ENCODE measurements at regions not wholly inside any gene's neighbourhood (a gene's known extent, or its start where the extent isn't known, plus 50 kb on each side); places are given as distances from the start of the nearest gene placed in this dataset.
"Not testable (repeated sequence)": the region's sequence is repeated elsewhere in the genome, so short reads cannot be mapped to it uniquely, and the experiment has no call there.

DNA sequence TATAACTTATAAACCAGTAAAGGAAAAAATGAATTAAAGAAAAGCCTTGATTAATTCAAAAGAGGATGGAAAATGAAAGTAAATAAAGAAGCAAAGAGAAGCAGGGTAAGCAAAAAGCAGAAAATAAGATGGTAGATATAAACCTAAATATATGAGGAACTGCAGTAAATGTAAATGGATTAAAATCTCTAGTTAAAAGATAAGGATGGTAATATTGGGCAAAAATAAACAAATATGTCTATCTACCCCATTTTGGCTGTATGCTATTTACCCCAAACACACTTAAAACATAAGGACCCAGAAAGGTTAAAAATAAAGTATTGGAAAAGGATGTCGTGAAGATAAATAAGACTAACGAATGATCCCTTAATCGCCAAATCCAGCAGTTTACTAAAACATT, 161.9 kb downstream of the FOXD2 start:
- H2BK5ac ChIP-seq (ENCODE audit: low read depth, low read length): no peak overlapping the region
- H3K27ac ChIP-seq (ENCODE audit: low read depth, low read length): no peak overlapping the region
- H3K36me3 ChIP-seq (ENCODE audit: control insufficient read depth in 2 of 4, insufficient read depth in 4 of 4, low read length in 3 of 4): no peaks in the 10 kb centered on the region
- no peak overlapping the region for H4K91ac ChIP-seq (replicated peaks; ENCODE audit: insufficient read length, low read length)
- no peak overlapping the region for H3K56ac ChIP-seq (replicated peaks; ENCODE audit: insufficient read length, low read depth, low read length)
- TF ChIP-seq RNF2 (IDR thresholded peaks at IDR 0.05; ENCODE audit: borderline replicate concordance, low read depth, low read length, missing control alignments, poor library complexity, severe bottlenecking): no peak
- POLR2A ChIA-PET (ENCODE audit: partially characterized antibody): no interaction called here
- H3K4me2 ChIP-seq (ENCODE audit: insufficient read depth in 1 of 2, low read depth in 2 of 2, low read length in 2 of 2): no peak overlapping the region
- peaks cover 11 to 16% of the 10 kb centered on the region in 2 experiments for H3K9me3 ChIP-seq (ENCODE audit: insufficient read depth in 2 of 2, low read depth in 1 of 2, low read length in 1 of 2)
- FAIRE-seq (no peak), DNase-seq (ENCODE audit: low read depth in 1 of 2, low spot score in 2 of 2) (no peak)
- no peak overlapping the region for H3K9ac ChIP-seq (replicated peaks in 1 of 4; ENCODE audit: extremely low read depth in 1 of 4, low read depth in 3 of 4, low read length in 3 of 4)
- no peak overlapping the region for H2BK20ac ChIP-seq (ENCODE audit: low read length)
- peaks cover 0 to 2% (median 0%) of the 10 kb centered on the region in 4 experiments; a peak in 1 of 7 replicates for H3K27me3 ChIP-seq (replicated peaks in 1 of 4; ENCODE audit: control insufficient read depth in 3 of 4, extremely low read depth in 1 of 4, insufficient read depth in 3 of 4, low read length in 3 of 4)
- H2AFZ ChIP-seq (ENCODE audit: low read length): no peak overlapping the region
- H4K5ac ChIP-seq (ENCODE audit: insufficient read length, low read depth, low read length): no peak overlapping the region
- no peak overlapping the region for H3K14ac ChIP-seq (ENCODE audit: insufficient read length)
- WGBS, 2 experiments (ENCODE audit: extremely low coverage in 1 of 2, insufficient coverage in 1 of 2, insufficient read length in 1 of 2, insufficient replicate concordance in 2 of 2, low coverage in 1 of 2, low lambda C conversion rate in 2 of 2, missing lambda C conversion rate in 1 of 2): 90% methylated on average over 3 of the region's 3 CpGs; no CpG with 5 or more reads in 1 of the 2 experiments
- H3K18ac ChIP-seq (ENCODE audit: extremely low read depth, low read length): no peak overlapping the region
- H3K23ac ChIP-seq (ENCODE audit: insufficient read length): no peak overlapping the region
- H2AK5ac ChIP-seq (ENCODE audit: low read depth, low read length): no peak overlapping the region
- H3K23me2 ChIP-seq (ENCODE audit: low read depth, low read length): no peaks in the 10 kb centered on the region
- H2BK15ac ChIP-seq (ENCODE audit: low read length): no peak overlapping the region
- H3K79me2 ChIP-seq (ENCODE audit: control insufficient read depth in 1 of 2, insufficient read depth in 2 of 2, low read length in 2 of 2): no peaks in the 10 kb centered on the region
- no peak overlapping the region for H2BK120ac ChIP-seq (replicated peaks; ENCODE audit: low read depth, low read length)
- no peak overlapping the region for H3K4me3 ChIP-seq (ENCODE audit: extremely low read depth in 1 of 4, insufficient read depth in 2 of 4, low read depth in 3 of 4, low read length in 4 of 4)
- no peaks in the 10 kb centered on the region for H3K79me1 ChIP-seq (ENCODE audit: low read depth, low read length)
- no peaks in the 10 kb centered on the region for H3K4me1 ChIP-seq (replicated peaks in 1 of 4; ENCODE audit: control insufficient read depth in 3 of 4, insufficient read depth in 4 of 4, low read length in 3 of 4)
- H4K20me1 ChIP-seq (replicated peaks in 1 of 2; ENCODE audit: control insufficient read depth in 1 of 2, insufficient read depth in 2 of 2, low read length in 2 of 2): no peaks in the 10 kb centered on the region
- H3K4ac ChIP-seq (replicated peaks; ENCODE audit: insufficient read length, low read depth, low read length): no peak overlapping the region
- H4K8ac ChIP-seq (ENCODE audit: extremely low read depth, insufficient read depth, low read length): no peak overlapping the region
- CTCF ChIA-PET (ENCODE audit: partially characterized antibody): interaction anchor here (2.0 kb wide), 1 partner anchor 70 kb away, joined by 10 read pairs; no protein-coding TSS in a partner anchor
- H2BK12ac ChIP-seq (ENCODE audit: low read depth, low read length): no peak overlapping the region

DNA sequence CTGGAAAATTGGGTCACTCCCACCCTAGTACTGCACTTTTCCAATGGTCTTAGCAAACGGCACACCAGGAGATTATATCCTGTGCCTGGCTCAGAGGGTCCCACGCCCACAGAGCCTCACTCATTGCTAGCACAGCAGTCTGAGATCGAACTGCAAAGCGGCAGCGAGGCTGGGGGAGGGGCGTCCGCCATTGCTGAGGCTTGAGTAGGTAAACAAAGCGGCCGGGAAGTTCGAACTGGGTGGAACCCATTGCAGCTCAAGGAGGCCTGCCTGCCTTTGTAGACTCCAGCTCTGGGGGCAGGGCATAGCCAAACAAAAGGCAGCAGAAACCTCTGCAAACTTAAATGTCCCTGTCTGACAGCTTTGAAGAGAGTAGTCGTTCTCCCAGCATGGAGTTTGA, 164.6 kb downstream of the FOXD2 start:
- H3K9ac ChIP-seq (replicated peaks in 1 of 4; ENCODE audit: extremely low read depth in 1 of 4, low read depth in 3 of 4, low read length in 3 of 4); H2BK5ac ChIP-seq (ENCODE audit: low read depth, low read length); H2BK12ac ChIP-seq (ENCODE audit: low read depth, low read length); H3K79me2 ChIP-seq (ENCODE audit: control insufficient read depth in 1 of 2, insufficient read depth in 2 of 2, low read length in 2 of 2); H3K23me2 ChIP-seq (ENCODE audit: low read depth, low read length); H3K27me3 ChIP-seq (replicated peaks in 1 of 4; ENCODE audit: control insufficient read depth in 3 of 4, extremely low read depth in 1 of 4, insufficient read depth in 3 of 4, low read length in 3 of 4); H2BK15ac ChIP-seq (ENCODE audit: low read length); POLR2A ChIA-PET (ENCODE audit: partially characterized antibody); H4K91ac ChIP-seq (replicated peaks; ENCODE audit: insufficient read length, low read length); H3K36me3 ChIP-seq (ENCODE audit: control insufficient read depth in 2 of 4, insufficient read depth in 4 of 4, low read length in 3 of 4); H2AFZ ChIP-seq (ENCODE audit: low read length); H3K14ac ChIP-seq (ENCODE audit: insufficient read length); H3K23ac ChIP-seq (ENCODE audit: insufficient read length); H3K56ac ChIP-seq (replicated peaks; ENCODE audit: insufficient read length, low read depth, low read length); H3K4me3 ChIP-seq (ENCODE audit: extremely low read depth in 1 of 4, insufficient read depth in 2 of 4, low read depth in 3 of 4, low read length in 4 of 4); FAIRE-seq; H4K5ac ChIP-seq (ENCODE audit: insufficient read length, low read depth, low read length); H3K27ac ChIP-seq (ENCODE audit: low read depth, low read length); H3K4me1 ChIP-seq (replicated peaks in 1 of 4; ENCODE audit: control insufficient read depth in 3 of 4, insufficient read depth in 4 of 4, low read length in 3 of 4); DNase-seq (ENCODE audit: low read depth in 1 of 2, low spot score in 2 of 2); H3K18ac ChIP-seq (ENCODE audit: extremely low read depth, low read length); H3K79me1 ChIP-seq (ENCODE audit: low read depth, low read length); H2BK20ac ChIP-seq (ENCODE audit: low read length); H4K8ac ChIP-seq (ENCODE audit: extremely low read depth, insufficient read depth, low read length); H3K4me2 ChIP-seq (ENCODE audit: insufficient read depth in 1 of 2, low read depth in 2 of 2, low read length in 2 of 2); H2BK120ac ChIP-seq (replicated peaks; ENCODE audit: low read depth, low read length); H3K4ac ChIP-seq (replicated peaks; ENCODE audit: insufficient read length, low read depth, low read length); H2AK5ac ChIP-seq (ENCODE audit: low read depth, low read length); H4K20me1 ChIP-seq (replicated peaks in 1 of 2; ENCODE audit: control insufficient read depth in 1 of 2, insufficient read depth in 2 of 2, low read length in 2 of 2): not testable (repeated sequence)
- CTCF ChIA-PET (ENCODE audit: partially characterized antibody): interaction anchor here (1.3 kb wide), 1 partner anchor 41 kb away, joined by 3 read pairs; no protein-coding TSS in a partner anchor
- 94% methylated on average over 11 of the region's 11 CpGs; no CpG with 5 or more reads in 1 of the 2 experiments for WGBS, 2 experiments (ENCODE audit: extremely low coverage in 1 of 2, insufficient coverage in 1 of 2, insufficient read length in 1 of 2, insufficient replicate concordance in 2 of 2, low coverage in 1 of 2, low lambda C conversion rate in 2 of 2, missing lambda C conversion rate in 1 of 2)
- peaks cover 12 to 16% of the 10 kb centered on the region in 2 experiments for H3K9me3 ChIP-seq (ENCODE audit: insufficient read depth in 2 of 2, low read depth in 1 of 2, low read length in 1 of 2)

Measured in H1 (cell line).